Fibroblast of pulmonary artery (primary cell): ENCODE measurements at regions not wholly inside any gene's neighbourhood (a gene's known extent, or its start where the extent isn't known, plus 50 kb on each side); places are given as distances from the start of the nearest gene placed in this dataset.
A peak's percentile ranks its signal among the peaks of the same experiment; 100 is the strongest.

ENCODE experiments used
- DNase-seq: peaks from one replicate; pipeline ENCODE4 v3.0.0-alpha.2; 2010; ENCODE audit warnings: low read depth
- H3K4me3 ChIP-seq: replicated peaks from 2 replicates; pipeline ENCODE4 v1.5.1; 2011; ENCODE audit warnings: low read depth, mild to moderate bottlenecking, control low read depth, low read length, moderate library complexity
- CTCF ChIP-seq: IDR thresholded peaks from 2 replicates; pipeline ENCODE4 v1.5.1; 2011; ENCODE audit warnings: mild to moderate bottlenecking, control low read depth, low read length, inconsistent platforms; ENCODE audit errors: missing control alignments

GRCh38 chrX:25601323-25601722, 536.8 kb upstream of the MAGEB18 start:
- no peak for DNase-seq
- no peak overlapping the region for H3K4me3 ChIP-seq
- TF ChIP-seq CTCF: no peak

- TF ChIP-seq CTCF: no peak
- no peak overlapping the region for H3K4me3 ChIP-seq
- no peak for DNase-seq
Measured at GRCh38 chrX:25618248-25618647, 519.9 kb upstream of the MAGEB18 start.

GRCh38 chrX:25640276-25640675, 497.9 kb upstream of the MAGEB18 start:
- TF ChIP-seq CTCF: no peak
- no peak for DNase-seq
- H3K4me3 ChIP-seq: no peak overlapping the region

- no peak for TF ChIP-seq CTCF
- no peak for DNase-seq
- H3K4me3 ChIP-seq: no peak overlapping the region
Measured at GRCh38 chrX:25646156-25646555, 492.0 kb upstream of the MAGEB18 start.

- no peak for TF ChIP-seq CTCF
- no peak overlapping the region for H3K4me3 ChIP-seq
- no peak for DNase-seq
Measured at GRCh38 chrX:25648790-25649189, 489.4 kb upstream of the MAGEB18 start.

- TF ChIP-seq CTCF: no peak
- H3K4me3 ChIP-seq: no peak overlapping the region
- peak; percentile 10 for DNase-seq
Measured at GRCh38 chrX:25650216-25650820, 487.8 kb upstream of the MAGEB18 start.

GRCh38 chrX:25659317-25659716, 478.8 kb upstream of the MAGEB18 start:
- H3K4me3 ChIP-seq: no peak overlapping the region
- DNase-seq: no peak
- no peak for TF ChIP-seq CTCF
